Mesothelial cell of epicardium (in vitro differentiated cells): ENCODE measurements at regions not wholly inside any gene's neighbourhood (a gene's known extent, or its start where the extent isn't known, plus 50 kb on each side); places are given as distances from the start of the nearest gene placed in this dataset.
"Not testable (repeated sequence)": the region's sequence is repeated elsewhere in the genome, so short reads cannot be mapped to it uniquely, and the experiment has no call there.

Experiments used
- DNase-seq, 2 experiments: peaks; one replicate each; pipeline ENCODE4 v3.0.0; 2021; ENCODE audit warnings: low spot score in 2 of 2; ENCODE audit not compliant: unreplicated experiment in 2 of 2
- H3K27ac Mint-ChIP-seq: 2 replicates; pipeline ENCODE4 v1.8.0; 2021; ENCODE audit warnings: mixed read lengths
- H3K27me3 Mint-ChIP-seq: 2 replicates; pipeline ENCODE4 v1.8.0; 2021; ENCODE audit warnings: low read depth, mixed read lengths
- H3K36me3 Mint-ChIP-seq: 2 replicates; pipeline ENCODE4 v1.8.0; 2021; ENCODE audit warnings: mixed read lengths
- H3K4me1 Mint-ChIP-seq: 2 replicates; pipeline ENCODE4 v1.8.0; 2021; ENCODE audit warnings: mixed read lengths
- H3K4me3 Mint-ChIP-seq: 2 replicates; pipeline ENCODE4 v1.8.0; 2021; ENCODE audit warnings: mild to moderate bottlenecking, moderate library complexity, mixed read lengths
- H3K9me3 Mint-ChIP-seq: 2 replicates; pipeline ENCODE4 v1.8.0; 2021; ENCODE audit warnings: mixed read lengths
- CTCF ChIP-seq: fragments of 200-600 bp; sonication (generic); IDR thresholded peaks from one replicate; pipeline ENCODE4 v1.5.0; 2021; ENCODE audit warnings: antibody characterized with exemption; ENCODE audit not compliant: unreplicated experiment

- peak; percentile 56 for TF ChIP-seq CTCF
- not testable (repeated sequence) for DNase-seq, H3K4me1 Mint-ChIP-seq, H3K27ac Mint-ChIP-seq, H3K27me3 Mint-ChIP-seq, H3K4me3 Mint-ChIP-seq, H3K36me3 Mint-ChIP-seq
- H3K9me3 Mint-ChIP-seq, result peaks cover 48% of the 10 kb centered on the region
Measured at GRCh38 chr3:75552095-75552494, 112.0 kb upstream of the FRG2C start.

- H3K4me1 Mint-ChIP-seq, H3K36me3 Mint-ChIP-seq, DNase-seq, H3K9me3 Mint-ChIP-seq, H3K27ac Mint-ChIP-seq, H3K4me3 Mint-ChIP-seq: not testable (repeated sequence)
- H3K27me3 Mint-ChIP-seq, result peaks cover 47% of the 10 kb centered on the region
Measured at GRCh38 chr3:75564427-75564826, 99.7 kb upstream of the FRG2C start.

- DNase-seq, H3K9me3 Mint-ChIP-seq, H3K4me1 Mint-ChIP-seq, H3K27ac Mint-ChIP-seq, H3K36me3 Mint-ChIP-seq, H3K4me3 Mint-ChIP-seq: not testable (repeated sequence)
- peaks cover 38% of the 10 kb centered on the region for H3K27me3 Mint-ChIP-seq
Measured at GRCh38 chr3:75572303-75572702, 91.8 kb upstream of the FRG2C start.

GRCh38 chr3:75579091-75579490, 85.0 kb upstream of the FRG2C start:
- Mint-ChIP-seq H3K4me3 (peak overlapping the region; percentile 70), H3K27me3 (peaks cover 83% of the 10 kb centered on the region)
- not testable (repeated sequence) for H3K36me3 Mint-ChIP-seq, H3K9me3 Mint-ChIP-seq, H3K4me1 Mint-ChIP-seq, H3K27ac Mint-ChIP-seq, DNase-seq

GRCh38 chr3:75579536-75579935, 84.6 kb upstream of the FRG2C start:
- H3K36me3 Mint-ChIP-seq, H3K9me3 Mint-ChIP-seq, H3K27ac Mint-ChIP-seq, H3K4me1 Mint-ChIP-seq, DNase-seq: not testable (repeated sequence)
- Mint-ChIP-seq H3K27me3 (peaks cover 85% of the 10 kb centered on the region), H3K4me3 (peak overlapping the region; percentile 70)

- peak; percentile 82 for TF ChIP-seq CTCF
- H3K36me3 Mint-ChIP-seq, H3K27ac Mint-ChIP-seq, H3K4me1 Mint-ChIP-seq, H3K9me3 Mint-ChIP-seq: not testable (repeated sequence)
- Mint-ChIP-seq H3K27me3 (peaks cover 85% of the 10 kb centered on the region), H3K4me3 (peak overlapping the region; percentile 70)
- DNase-seq, result peak in 1 of 2 experiments; percentile 87
Measured at GRCh38 chr3:75579981-75580782, 83.9 kb upstream of the FRG2C start.

GRCh38 chr3:75582536-75582935, 81.6 kb upstream of the FRG2C start:
- not testable (repeated sequence) for H3K36me3 Mint-ChIP-seq, H3K27ac Mint-ChIP-seq, DNase-seq, H3K4me3 Mint-ChIP-seq, H3K9me3 Mint-ChIP-seq, H3K4me1 Mint-ChIP-seq
- peaks cover 88% of the 10 kb centered on the region for H3K27me3 Mint-ChIP-seq

GRCh38 chr3:75583116-75583515, 81.0 kb upstream of the FRG2C start:
- not testable (repeated sequence) for H3K9me3 Mint-ChIP-seq, H3K4me3 Mint-ChIP-seq, DNase-seq, H3K36me3 Mint-ChIP-seq, H3K4me1 Mint-ChIP-seq, H3K27ac Mint-ChIP-seq
- peaks cover 84% of the 10 kb centered on the region for H3K27me3 Mint-ChIP-seq

GRCh38 chr3:75587695-75588094, 76.4 kb upstream of the FRG2C start:
- not testable (repeated sequence) for H3K27ac Mint-ChIP-seq, H3K36me3 Mint-ChIP-seq, H3K9me3 Mint-ChIP-seq, H3K4me3 Mint-ChIP-seq, H3K4me1 Mint-ChIP-seq, DNase-seq
- peaks cover 63% of the 10 kb centered on the region for H3K27me3 Mint-ChIP-seq

- H3K4me1 Mint-ChIP-seq, H3K36me3 Mint-ChIP-seq, H3K9me3 Mint-ChIP-seq, H3K4me3 Mint-ChIP-seq, H3K27ac Mint-ChIP-seq, DNase-seq: not testable (repeated sequence)
- H3K27me3 Mint-ChIP-seq, result peaks cover 63% of the 10 kb centered on the region
Measured at GRCh38 chr3:75590382-75590781, 73.7 kb upstream of the FRG2C start.

GRCh38 chr3:75604286-75604934, 59.7 kb upstream of the FRG2C start:
- not testable (repeated sequence) for H3K36me3 Mint-ChIP-seq, DNase-seq, H3K4me1 Mint-ChIP-seq, H3K4me3 Mint-ChIP-seq, H3K9me3 Mint-ChIP-seq, H3K27ac Mint-ChIP-seq
- H3K27me3 Mint-ChIP-seq, result peaks cover 54% of the 10 kb centered on the region

- H3K9me3 Mint-ChIP-seq, DNase-seq, H3K4me3 Mint-ChIP-seq, H3K27ac Mint-ChIP-seq, H3K4me1 Mint-ChIP-seq, H3K36me3 Mint-ChIP-seq: not testable (repeated sequence)
- peaks cover 59% of the 10 kb centered on the region for H3K27me3 Mint-ChIP-seq
Measured at GRCh38 chr3:75607996-75608395, 56.1 kb upstream of the FRG2C start.
